ENCODE measurements at regions not wholly inside any gene's neighbourhood (a gene's known extent, or its start where the extent isn't known, plus 50 kb on each side); places are given as distances from the start of the nearest gene placed in this dataset.

DNA sequence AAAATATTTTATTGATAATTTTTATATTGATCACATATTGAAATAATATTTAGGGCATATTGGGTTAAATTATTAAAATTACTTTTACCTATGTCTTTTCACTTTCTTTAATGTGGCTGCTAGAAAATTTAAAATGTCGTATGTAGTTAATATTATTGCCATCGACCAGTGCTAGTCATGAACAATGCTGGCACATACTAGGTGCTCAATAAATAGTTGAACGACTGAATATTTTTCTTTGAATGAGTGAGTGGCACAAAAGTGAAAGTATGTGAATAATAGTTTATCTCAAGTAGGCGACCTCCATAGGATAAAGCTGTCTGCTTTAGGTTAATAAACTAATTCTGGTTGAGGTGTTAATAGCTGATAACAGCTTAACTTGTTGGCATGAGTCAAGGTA lies 150.8 kb upstream of the FGGY start:
- H2BK15ac ChIP-seq (replicated peaks; ENCODE audit: low read depth), result no peak overlapping the region
- peaks cover 4% of the 10 kb centered on the region for H3K4me1 ChIP-seq (ENCODE audit: control insufficient read depth, low read depth, low read length)
- no peak overlapping the region for H2BK120ac ChIP-seq (ENCODE audit: low read depth, low read length)
- no peak overlapping the region for H3K4me2 ChIP-seq (ENCODE audit: low read length)
- H3K27ac ChIP-seq (ENCODE audit: low read depth, low read length), result no peak overlapping the region
- H4K8ac ChIP-seq (ENCODE audit: low read depth, low read length), result no peak overlapping the region
- no CpG with 5 or more reads among the region's 4 CpGs for WGBS (ENCODE audit: extremely low coverage, insufficient coverage, low lambda C conversion rate)
- no peak overlapping the region for H3K9ac ChIP-seq (ENCODE audit: low read length)
- no peak overlapping the region for H3K18ac ChIP-seq (ENCODE audit: low read length)
- H4K5ac ChIP-seq (ENCODE audit: low read length), result no peak overlapping the region
- H3K56ac ChIP-seq (ENCODE audit: low read length), result no peak overlapping the region
- H3K27me3 ChIP-seq (ENCODE audit: insufficient read depth, low read length, poor library complexity), result no peaks in the 10 kb centered on the region
- H3K23ac ChIP-seq (ENCODE audit: low read length), result no peak overlapping the region
- H3K36me3 ChIP-seq (ENCODE audit: control insufficient read depth, insufficient read depth, low read length), result no peaks in the 10 kb centered on the region
- H3K79me1 ChIP-seq (ENCODE audit: low read length), result no peaks in the 10 kb centered on the region
- H3K4me3 ChIP-seq (ENCODE audit: low read length), result no peak overlapping the region
- no peaks in the 10 kb centered on the region for H3K79me2 ChIP-seq (ENCODE audit: control insufficient read depth, insufficient read depth, low read length)
- H2AK5ac ChIP-seq (ENCODE audit: low read length), result no peak overlapping the region
- DNase-seq, result no peak
- H2BK5ac ChIP-seq (ENCODE audit: low read length), result no peak overlapping the region
- no peak overlapping the region for H3K4ac ChIP-seq (ENCODE audit: low read depth, low read length)

DNA sequence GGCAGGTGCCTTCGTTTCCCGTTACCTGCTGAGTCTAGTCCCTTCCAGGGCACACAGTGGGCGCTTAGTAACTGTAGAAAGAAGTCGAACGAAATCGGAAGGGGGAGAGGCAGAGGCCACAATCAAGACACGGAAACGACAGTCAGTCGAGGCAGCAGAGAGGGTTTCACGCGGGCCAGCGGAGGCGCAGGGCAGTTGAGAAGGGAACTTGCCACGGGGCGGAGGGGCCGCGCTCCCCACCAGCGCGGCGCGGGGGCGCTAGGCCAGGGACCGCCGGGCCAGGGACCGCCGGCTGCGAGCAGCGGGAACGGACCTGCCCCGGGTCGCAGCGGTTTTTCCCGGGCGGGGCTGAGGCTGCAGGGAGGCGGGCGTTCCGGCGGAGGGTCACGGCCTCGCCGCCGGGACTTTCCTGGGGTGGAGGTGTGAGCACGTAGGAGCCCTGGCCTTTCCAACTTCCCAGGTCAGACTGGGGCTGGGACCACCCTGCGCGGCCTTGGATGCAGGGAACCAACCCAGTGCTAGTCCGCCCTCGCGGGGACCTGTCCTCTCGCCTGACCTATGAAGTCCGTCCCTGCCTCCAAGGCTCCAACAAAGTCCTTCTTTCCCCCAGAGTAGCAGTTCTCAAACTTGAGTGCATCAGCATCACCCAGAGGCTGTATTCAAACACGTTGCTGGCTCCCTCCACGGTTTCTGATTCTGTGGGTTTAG lies 150.1 kb upstream of the FGGY start:
- H3K36me3 ChIP-seq (ENCODE audit: control insufficient read depth, insufficient read depth, low read length), result no peaks in the 10 kb centered on the region
- H3K4ac ChIP-seq (ENCODE audit: low read depth, low read length), result no peak overlapping the region
- no peak overlapping the region for H3K4me3 ChIP-seq (ENCODE audit: low read length)
- no peak overlapping the region for H2BK15ac ChIP-seq (replicated peaks; ENCODE audit: low read depth)
- H3K27me3 ChIP-seq (ENCODE audit: insufficient read depth, low read length, poor library complexity), result no peaks in the 10 kb centered on the region
- no CpG with 5 or more reads among the region's 52 CpGs for WGBS (ENCODE audit: extremely low coverage, insufficient coverage, low lambda C conversion rate)
- H4K8ac ChIP-seq (ENCODE audit: low read depth, low read length), result no peak overlapping the region
- peak overlapping the region; percentile 88 for H3K4me2 ChIP-seq (ENCODE audit: low read length)
- peak overlapping the region; percentile 60 for H3K56ac ChIP-seq (ENCODE audit: low read length)
- H3K27ac ChIP-seq (ENCODE audit: low read depth, low read length), result no peak overlapping the region
- H2BK5ac ChIP-seq (ENCODE audit: low read length), result no peak overlapping the region
- H2AK5ac ChIP-seq (ENCODE audit: low read length), result no peak overlapping the region
- H3K4me1 ChIP-seq (ENCODE audit: control insufficient read depth, low read depth, low read length), result peaks cover 4% of the 10 kb centered on the region
- no peaks in the 10 kb centered on the region for H3K79me1 ChIP-seq (ENCODE audit: low read length)
- H2BK120ac ChIP-seq (ENCODE audit: low read depth, low read length), result no peak overlapping the region
- H3K18ac ChIP-seq (ENCODE audit: low read length), result no peak overlapping the region
- peak; percentile 51 for DNase-seq
- no peak overlapping the region for H4K5ac ChIP-seq (ENCODE audit: low read length)
- H3K79me2 ChIP-seq (ENCODE audit: control insufficient read depth, insufficient read depth, low read length), result no peaks in the 10 kb centered on the region
- H3K23ac ChIP-seq (ENCODE audit: low read length), result no peak overlapping the region
- H3K9ac ChIP-seq (ENCODE audit: low read length), result peak overlapping the region; percentile 29

DNA sequence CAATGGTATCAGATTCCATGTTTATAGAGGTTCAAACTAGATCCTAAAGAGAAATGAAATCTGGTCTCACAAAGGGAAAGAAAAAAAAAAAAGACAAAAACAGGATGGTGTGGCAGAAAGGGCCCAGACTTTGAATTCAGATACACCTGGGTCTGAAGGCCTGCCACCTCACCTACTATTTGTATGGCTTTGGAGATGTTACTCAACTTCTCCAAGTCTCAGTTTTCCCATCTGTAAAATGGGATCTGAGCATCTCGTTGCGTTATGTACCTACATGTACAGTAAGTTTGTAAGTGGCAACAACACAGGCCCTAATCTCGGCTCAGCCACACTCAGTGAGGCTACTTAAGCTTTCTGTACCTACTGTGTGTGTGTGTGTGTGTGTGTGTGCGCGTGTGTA lies 147.5 kb upstream of the FGGY start:
- H2AK5ac ChIP-seq (ENCODE audit: low read length), result no peak overlapping the region
- H3K4me2 ChIP-seq (ENCODE audit: low read length), result no peak overlapping the region
- no peak overlapping the region for H3K27ac ChIP-seq (ENCODE audit: low read depth, low read length)
- H3K79me2 ChIP-seq (ENCODE audit: control insufficient read depth, insufficient read depth, low read length), result no peaks in the 10 kb centered on the region
- no peak overlapping the region for H4K8ac ChIP-seq (ENCODE audit: low read depth, low read length)
- no peak overlapping the region for H2BK15ac ChIP-seq (replicated peaks; ENCODE audit: low read depth)
- no peaks in the 10 kb centered on the region for H3K36me3 ChIP-seq (ENCODE audit: control insufficient read depth, insufficient read depth, low read length)
- no peak overlapping the region for H3K18ac ChIP-seq (ENCODE audit: low read length)
- H3K4ac ChIP-seq (ENCODE audit: low read depth, low read length), result no peak overlapping the region
- H3K56ac ChIP-seq (ENCODE audit: low read length), result no peak overlapping the region
- no peaks in the 10 kb centered on the region for H3K79me1 ChIP-seq (ENCODE audit: low read length)
- H3K9ac ChIP-seq (ENCODE audit: low read length), result no peak overlapping the region
- no peak for DNase-seq
- H3K4me1 ChIP-seq (ENCODE audit: control insufficient read depth, low read depth, low read length), result no peaks in the 10 kb centered on the region
- no peak overlapping the region for H4K5ac ChIP-seq (ENCODE audit: low read length)
- H2BK120ac ChIP-seq (ENCODE audit: low read depth, low read length), result no peak overlapping the region
- H3K27me3 ChIP-seq (ENCODE audit: insufficient read depth, low read length, poor library complexity), result no peaks in the 10 kb centered on the region
- no peak overlapping the region for H2BK5ac ChIP-seq (ENCODE audit: low read length)
- H3K23ac ChIP-seq (ENCODE audit: low read length), result no peak overlapping the region
- H3K4me3 ChIP-seq (ENCODE audit: low read length), result no peak overlapping the region
- WGBS (ENCODE audit: extremely low coverage, insufficient coverage, low lambda C conversion rate), result no CpG with 5 or more reads among the region's 5 CpGs

DNA sequence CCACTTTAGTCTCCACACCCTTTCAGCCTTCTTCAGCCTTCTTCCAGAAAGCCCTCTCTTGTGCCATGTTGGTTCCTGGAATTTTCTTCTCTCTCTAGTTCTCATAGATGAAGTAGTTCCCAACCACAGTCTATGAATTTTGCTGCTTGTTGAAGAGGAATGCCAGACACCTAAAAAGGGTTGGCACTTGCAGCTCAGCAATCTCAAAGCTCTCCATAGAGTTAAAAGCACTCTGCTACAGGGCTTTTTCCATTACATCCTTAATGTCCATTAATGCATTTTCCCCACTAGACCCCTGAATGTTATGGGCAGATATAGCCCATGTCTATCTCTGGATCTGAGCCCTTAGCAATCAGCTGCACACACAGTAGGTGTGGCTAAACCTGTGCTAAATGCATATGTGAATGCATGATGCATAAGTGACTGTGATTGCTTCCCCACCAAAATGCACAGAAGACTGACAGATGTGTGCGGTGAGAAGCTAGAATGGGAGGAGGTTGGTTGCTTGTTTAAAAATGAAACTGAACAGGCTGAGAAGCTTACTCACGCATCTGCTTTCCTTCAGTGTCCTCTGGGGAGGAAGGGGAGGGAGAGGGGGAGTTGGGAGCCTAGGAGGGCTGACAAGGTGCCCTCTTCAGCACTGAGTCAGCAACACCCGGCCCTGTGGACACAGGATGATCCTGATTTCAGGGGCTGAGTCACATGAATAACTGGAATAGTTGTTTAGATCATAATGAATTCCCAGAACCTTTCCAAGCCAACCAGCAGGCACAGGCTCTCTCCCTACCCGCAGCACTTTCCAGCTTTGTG lies 146.1 kb upstream of the FGGY start:
- Histone ChIP-seq H3K4me1 (ENCODE audit: control insufficient read depth, low read depth, low read length) (no peaks in the 10 kb centered on the region), H2BK5ac (ENCODE audit: low read length) (no peak overlapping the region), H3K4me3 (ENCODE audit: low read length) (no peak overlapping the region), H3K36me3 (ENCODE audit: control insufficient read depth, insufficient read depth, low read length) (no peaks in the 10 kb centered on the region), H3K4ac (ENCODE audit: low read depth, low read length) (no peak overlapping the region), H4K8ac (ENCODE audit: low read depth, low read length) (no peak overlapping the region), H3K27me3 (ENCODE audit: insufficient read depth, low read length, poor library complexity) (no peaks in the 10 kb centered on the region), H3K27ac (ENCODE audit: low read depth, low read length) (no peak overlapping the region), H3K9ac (ENCODE audit: low read length) (no peak overlapping the region), H2BK120ac (ENCODE audit: low read depth, low read length) (no peak overlapping the region), H3K18ac (ENCODE audit: low read length) (no peak overlapping the region), H3K23ac (ENCODE audit: low read length) (no peak overlapping the region), H3K4me2 (ENCODE audit: low read length) (no peak overlapping the region), H2BK15ac (replicated peaks; ENCODE audit: low read depth) (no peak overlapping the region), H4K5ac (ENCODE audit: low read length) (no peak overlapping the region), H3K79me2 (ENCODE audit: control insufficient read depth, insufficient read depth, low read length) (no peaks in the 10 kb centered on the region), H3K56ac (ENCODE audit: low read length) (no peak overlapping the region), H3K79me1 (ENCODE audit: low read length) (no peaks in the 10 kb centered on the region), H2AK5ac (ENCODE audit: low read length) (no peak overlapping the region)
- peak; percentile 65 for DNase-seq
- no CpG with 5 or more reads among the region's 4 CpGs for WGBS (ENCODE audit: extremely low coverage, insufficient coverage, low lambda C conversion rate)

DNA sequence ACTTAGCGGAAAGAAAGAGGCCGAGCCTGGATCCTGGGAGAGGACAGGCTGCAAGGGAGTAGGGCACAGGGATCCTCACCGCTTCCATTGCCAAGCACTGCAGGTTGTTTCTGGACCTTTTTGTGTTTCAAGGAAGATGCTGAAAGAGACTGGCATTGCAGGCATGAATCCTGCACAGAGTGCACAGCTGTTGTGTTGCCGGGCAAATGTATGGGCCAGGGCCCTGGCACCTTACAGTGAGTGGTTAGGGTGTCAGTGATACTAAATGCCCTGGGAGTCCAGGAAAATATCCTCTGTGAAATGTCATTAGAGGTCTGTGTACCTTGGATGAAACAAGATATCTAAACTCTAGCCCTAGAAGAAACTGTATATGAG lies 145.5 kb upstream of the FGGY start:
- H4K5ac ChIP-seq (ENCODE audit: low read length), result no peak overlapping the region
- no peak overlapping the region for H2BK5ac ChIP-seq (ENCODE audit: low read length)
- no peak overlapping the region for H3K9ac ChIP-seq (ENCODE audit: low read length)
- no peak overlapping the region for H3K18ac ChIP-seq (ENCODE audit: low read length)
- no peak overlapping the region for H2BK15ac ChIP-seq (replicated peaks; ENCODE audit: low read depth)
- no peaks in the 10 kb centered on the region for H3K4me1 ChIP-seq (ENCODE audit: control insufficient read depth, low read depth, low read length)
- H3K27ac ChIP-seq (ENCODE audit: low read depth, low read length), result no peak overlapping the region
- no peak overlapping the region for H3K23ac ChIP-seq (ENCODE audit: low read length)
- WGBS (ENCODE audit: extremely low coverage, insufficient coverage, low lambda C conversion rate), result no CpG with 5 or more reads among the region's 4 CpGs
- no peak overlapping the region for H2BK120ac ChIP-seq (ENCODE audit: low read depth, low read length)
- no peaks in the 10 kb centered on the region for H3K36me3 ChIP-seq (ENCODE audit: control insufficient read depth, insufficient read depth, low read length)
- H3K79me2 ChIP-seq (ENCODE audit: control insufficient read depth, insufficient read depth, low read length), result no peaks in the 10 kb centered on the region
- no peaks in the 10 kb centered on the region for H3K79me1 ChIP-seq (ENCODE audit: low read length)
- no peak for DNase-seq
- H3K4me3 ChIP-seq (ENCODE audit: low read length), result no peak overlapping the region
- H3K56ac ChIP-seq (ENCODE audit: low read length), result no peak overlapping the region
- H3K4me2 ChIP-seq (ENCODE audit: low read length), result no peak overlapping the region
- no peak overlapping the region for H2AK5ac ChIP-seq (ENCODE audit: low read length)
- H4K8ac ChIP-seq (ENCODE audit: low read depth, low read length), result no peak overlapping the region
- no peaks in the 10 kb centered on the region for H3K27me3 ChIP-seq (ENCODE audit: insufficient read depth, low read length, poor library complexity)
- H3K4ac ChIP-seq (ENCODE audit: low read depth, low read length), result no peak overlapping the region

All from mesendoderm (in vitro differentiated cells).